HL-60 (cell line): ENCODE measurements at regions not wholly inside any gene's neighbourhood (a gene's known extent, or its start where the extent isn't known, plus 50 kb on each side); places are given as distances from the start of the nearest gene placed in this dataset.

ENCODE experiments used
- DNase-seq, 2 experiments: peaks; one replicate each; pipeline ENCODE4 v3.0.0-alpha.2; 2010 to 2020; ENCODE audit warnings: low read depth in 1 of 2, low spot score in 1 of 2
- H3K27ac ChIP-seq: fragments of 250-450 bp; sonication (Bioruptor Pico); replicated peaks from 2 replicates; pipeline ENCODE4 v1.5.1; 2020; ENCODE audit warnings: mild to moderate bottlenecking, moderate library complexity
- H3K27me3 ChIP-seq: fragments of 250-450 bp; sonication (Bioruptor Pico); 2 replicates; pipeline ENCODE4 v1.5.1; 2021; ENCODE audit warnings: mild to moderate bottlenecking, moderate library complexity; ENCODE audit not compliant: insufficient read depth, poor library complexity, severe bottlenecking
- H3K4me3 ChIP-seq: replicated peaks from 2 replicates; pipeline ENCODE4 v1.5.1; 2011; ENCODE audit warnings: mild to moderate bottlenecking, control low read depth, low read length; ENCODE audit not compliant: insufficient read depth
- CTCF ChIP-seq: IDR thresholded peaks from one replicate; pipeline ENCODE4 v1.5.1; 2011; ENCODE audit warnings: low read length, control low read depth, inconsistent platforms; ENCODE audit not compliant: insufficient read depth
- GABPA ChIP-seq: IDR thresholded peaks from 2 replicates; pipeline ENCODE4 v1.6.1; 2012; ENCODE audit warnings: low read depth
- POLR2AphosphoS5 ChIP-seq: IDR thresholded peaks from 2 replicates; pipeline ENCODE4 v1.6.1; 2012; ENCODE audit warnings: low read depth
- SPI1 ChIP-seq: IDR thresholded peaks from 2 replicates; pipeline ENCODE4 v1.6.1; 2012; ENCODE audit warnings: low read depth, mild to moderate bottlenecking, borderline replicate concordance
- TF ChIP-seq, protein P1 (sequence below): IDR thresholded peaks from 2 replicates; pipeline ENCODE4 v1.6.1; 2012; ENCODE audit warnings: low read depth; ENCODE audit not compliant: insufficient replicate concordance

- no peak overlapping the region for H3K27ac ChIP-seq
- no peak for DNase-seq
- peaks cover 2% of the 10 kb centered on the region for H3K27me3 ChIP-seq
- H3K4me3 ChIP-seq, result no peak overlapping the region
- no peak for TF ChIP-seq CTCF
- TF ChIP-seq SPI1, result no peak
- TF ChIP-seq POLR2AphosphoS5, result no peak
- no peak for TF ChIP-seq GABPA
- TF ChIP-seq, protein P1, sequence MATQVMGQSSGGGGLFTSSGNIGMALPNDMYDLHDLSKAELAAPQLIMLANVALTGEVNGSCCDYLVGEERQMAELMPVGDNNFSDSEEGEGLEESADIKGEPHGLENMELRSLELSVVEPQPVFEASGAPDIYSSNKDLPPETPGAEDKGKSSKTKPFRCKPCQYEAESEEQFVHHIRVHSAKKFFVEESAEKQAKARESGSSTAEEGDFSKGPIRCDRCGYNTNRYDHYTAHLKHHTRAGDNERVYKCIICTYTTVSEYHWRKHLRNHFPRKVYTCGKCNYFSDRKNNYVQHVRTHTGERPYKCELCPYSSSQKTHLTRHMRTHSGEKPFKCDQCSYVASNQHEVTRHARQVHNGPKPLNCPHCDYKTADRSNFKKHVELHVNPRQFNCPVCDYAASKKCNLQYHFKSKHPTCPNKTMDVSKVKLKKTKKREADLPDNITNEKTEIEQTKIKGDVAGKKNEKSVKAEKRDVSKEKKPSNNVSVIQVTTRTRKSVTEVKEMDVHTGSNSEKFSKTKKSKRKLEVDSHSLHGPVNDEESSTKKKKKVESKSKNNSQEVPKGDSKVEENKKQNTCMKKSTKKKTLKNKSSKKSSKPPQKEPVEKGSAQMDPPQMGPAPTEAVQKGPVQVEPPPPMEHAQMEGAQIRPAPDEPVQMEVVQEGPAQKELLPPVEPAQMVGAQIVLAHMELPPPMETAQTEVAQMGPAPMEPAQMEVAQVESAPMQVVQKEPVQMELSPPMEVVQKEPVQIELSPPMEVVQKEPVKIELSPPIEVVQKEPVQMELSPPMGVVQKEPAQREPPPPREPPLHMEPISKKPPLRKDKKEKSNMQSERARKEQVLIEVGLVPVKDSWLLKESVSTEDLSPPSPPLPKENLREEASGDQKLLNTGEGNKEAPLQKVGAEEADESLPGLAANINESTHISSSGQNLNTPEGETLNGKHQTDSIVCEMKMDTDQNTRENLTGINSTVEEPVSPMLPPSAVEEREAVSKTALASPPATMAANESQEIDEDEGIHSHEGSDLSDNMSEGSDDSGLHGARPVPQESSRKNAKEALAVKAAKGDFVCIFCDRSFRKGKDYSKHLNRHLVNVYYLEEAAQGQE, result no peak
These were observed 89.8 kb downstream of the ENGASE start for GRCh38 chr17:79164408-79164807.

DNA sequence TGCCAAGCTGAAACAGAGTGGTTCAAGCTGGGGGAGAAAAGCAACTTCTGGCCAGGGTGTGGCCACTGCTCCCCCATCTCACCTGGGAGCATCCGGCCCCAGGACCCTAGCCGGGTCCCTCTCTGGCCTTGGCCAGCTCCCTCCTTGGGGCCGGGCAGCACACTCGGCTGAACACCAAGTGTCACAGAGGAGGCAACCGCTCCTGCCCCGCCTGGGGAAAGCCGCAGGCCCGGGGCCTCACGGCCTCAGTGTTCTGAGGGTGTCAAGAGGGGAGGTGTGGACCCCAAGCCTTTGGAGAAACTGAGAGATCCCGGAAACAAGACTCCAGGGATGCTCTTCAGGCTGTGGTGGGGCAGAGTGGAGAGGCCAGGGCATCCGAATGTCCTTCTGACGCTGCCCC lies 88.4 kb downstream of the ENGASE start:
- DNase-seq, result no peak
- Histone ChIP-seq H3K27me3 (peaks cover 4% of the 10 kb centered on the region), H3K27ac (no peak overlapping the region), H3K4me3 (no peak overlapping the region)
- no peak for TF ChIP-seq POLR2AphosphoS5
- TF ChIP-seq GABPA, result no peak
- no peak for TF ChIP-seq CTCF
- TF ChIP-seq, protein P1, result no peak
- no peak for TF ChIP-seq SPI1

GRCh38 chr17:79162012-79162963 lies 87.7 kb downstream of the ENGASE start:
- DNase-seq, result no peak
- H3K4me3 ChIP-seq, result no peak overlapping the region
- TF ChIP-seq SPI1 (no peak), POLR2AphosphoS5 (no peak), GABPA (no peak), CTCF (no peak)
- TF ChIP-seq, protein P1, result no peak
- peaks cover 4% of the 10 kb centered on the region for H3K27me3 ChIP-seq
- H3K27ac ChIP-seq, result no peak overlapping the region
